BJ (cell line): ENCODE measurements at regions not wholly inside any gene's neighbourhood (a gene's known extent, or its start where the extent isn't known, plus 50 kb on each side); places are given as distances from the start of the nearest gene placed in this dataset.

Experiments used
- CTCF ChIA-PET: fragments of 350-600 bp; formaldehyde crosslinking; extraction: SDS; loops from one replicate; lab custom pipeline; 2021; ENCODE audit warnings: antibody characterized with exemption, inconsistent platforms; lab: Yijun Ruan, JAX
- POLR2A ChIA-PET: fragments of 300-600 bp; sonication (Branson Sonifier 250); formaldehyde crosslinking; extraction: SDS; loops from one replicate; lab custom pipeline; 2021; ENCODE audit warnings: antibody characterized with exemption; lab: Charles Lee
- DNase-seq: peaks from one replicate; pipeline ENCODE4 v3.0.0-alpha.2; 2011; ENCODE audit warnings: low read depth
- H3K27me3 ChIP-seq: 2 replicates; pipeline ENCODE4 v1.6.0; 2011; ENCODE audit warnings: low read length; ENCODE audit not compliant: control insufficient read depth, insufficient read depth
- H3K36me3 ChIP-seq: 2 replicates; pipeline ENCODE4 v1.5.1; 2011; ENCODE audit warnings: low read length; ENCODE audit not compliant: control insufficient read depth, insufficient read depth
- H3K4me3 ChIP-seq: 2 replicates; pipeline ENCODE4 v1.5.1; 2011; ENCODE audit warnings: low read depth, mild to moderate bottlenecking, control low read depth, low read length
- TF ChIP-seq, protein P1 (sequence below): IDR thresholded peaks from 2 replicates; pipeline ENCODE4 v1.5.1; 2011; ENCODE audit warnings: low read depth, mild to moderate bottlenecking, control low read depth, inconsistent platforms, low read length, moderate library complexity; ENCODE audit not compliant: insufficient read depth

DNA sequence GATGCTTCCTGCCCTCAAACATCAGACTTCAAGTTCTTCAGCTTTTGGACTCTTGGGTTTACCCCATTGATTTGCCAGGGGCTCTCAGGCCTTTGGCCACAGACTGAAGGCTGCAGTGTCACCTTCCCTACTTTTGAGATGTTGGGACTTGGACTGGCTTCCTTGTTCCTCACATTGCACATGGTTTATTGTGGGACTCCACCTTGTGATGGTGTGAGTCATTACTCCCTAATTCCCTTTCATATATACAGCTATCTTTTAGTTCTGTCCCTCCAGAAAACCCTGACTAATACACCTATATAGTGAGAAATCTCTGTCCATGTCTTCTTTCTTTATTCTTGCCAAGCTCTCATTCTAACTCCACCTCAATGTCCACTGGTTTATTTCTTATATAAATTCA, 736.9 kb upstream of the HS3ST1 start:
- DNase-seq = no peak

DNA sequence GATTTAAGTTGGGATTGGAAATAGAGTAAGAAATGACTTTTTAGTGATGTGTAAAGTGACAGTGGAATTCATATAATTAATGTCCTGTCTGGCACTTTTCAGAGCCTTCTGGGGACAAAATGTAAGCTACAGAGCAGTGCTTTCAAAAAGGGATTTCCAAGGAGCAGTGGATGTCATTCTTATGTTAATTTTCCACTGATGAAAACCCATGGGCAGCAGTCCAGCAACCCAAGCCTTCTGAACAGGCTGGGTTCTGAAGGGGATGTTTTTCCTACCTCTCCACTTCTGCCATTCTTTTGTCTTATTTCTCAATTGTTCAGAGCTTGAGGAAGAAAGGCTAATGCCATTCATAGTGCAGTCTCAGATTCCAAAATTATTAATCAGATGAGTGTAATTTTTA, 717.6 kb upstream of the HS3ST1 start:
- Histone ChIP-seq H3K27me3 (no peaks in the 10 kb centered on the region), H3K36me3 (no peaks in the 10 kb centered on the region), H3K4me3 (no peak overlapping the region)
- CTCF ChIA-PET = no interaction called here
- DNase-seq = no peak
- TF ChIP-seq, protein P1, sequence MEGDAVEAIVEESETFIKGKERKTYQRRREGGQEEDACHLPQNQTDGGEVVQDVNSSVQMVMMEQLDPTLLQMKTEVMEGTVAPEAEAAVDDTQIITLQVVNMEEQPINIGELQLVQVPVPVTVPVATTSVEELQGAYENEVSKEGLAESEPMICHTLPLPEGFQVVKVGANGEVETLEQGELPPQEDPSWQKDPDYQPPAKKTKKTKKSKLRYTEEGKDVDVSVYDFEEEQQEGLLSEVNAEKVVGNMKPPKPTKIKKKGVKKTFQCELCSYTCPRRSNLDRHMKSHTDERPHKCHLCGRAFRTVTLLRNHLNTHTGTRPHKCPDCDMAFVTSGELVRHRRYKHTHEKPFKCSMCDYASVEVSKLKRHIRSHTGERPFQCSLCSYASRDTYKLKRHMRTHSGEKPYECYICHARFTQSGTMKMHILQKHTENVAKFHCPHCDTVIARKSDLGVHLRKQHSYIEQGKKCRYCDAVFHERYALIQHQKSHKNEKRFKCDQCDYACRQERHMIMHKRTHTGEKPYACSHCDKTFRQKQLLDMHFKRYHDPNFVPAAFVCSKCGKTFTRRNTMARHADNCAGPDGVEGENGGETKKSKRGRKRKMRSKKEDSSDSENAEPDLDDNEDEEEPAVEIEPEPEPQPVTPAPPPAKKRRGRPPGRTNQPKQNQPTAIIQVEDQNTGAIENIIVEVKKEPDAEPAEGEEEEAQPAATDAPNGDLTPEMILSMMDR = no peak
- POLR2A ChIA-PET = no interaction called here

More for the DNA sequence above, 736.9 kb upstream of the HS3ST1 start:
- TF ChIP-seq, protein P1 = no peak
- H3K36me3 ChIP-seq = no peaks in the 10 kb centered on the region
- ChIA-PET CTCF (no interaction called here), POLR2A (no interaction called here)
- no peak overlapping the region for H3K4me3 ChIP-seq
- no peaks in the 10 kb centered on the region for H3K27me3 ChIP-seq

DNA sequence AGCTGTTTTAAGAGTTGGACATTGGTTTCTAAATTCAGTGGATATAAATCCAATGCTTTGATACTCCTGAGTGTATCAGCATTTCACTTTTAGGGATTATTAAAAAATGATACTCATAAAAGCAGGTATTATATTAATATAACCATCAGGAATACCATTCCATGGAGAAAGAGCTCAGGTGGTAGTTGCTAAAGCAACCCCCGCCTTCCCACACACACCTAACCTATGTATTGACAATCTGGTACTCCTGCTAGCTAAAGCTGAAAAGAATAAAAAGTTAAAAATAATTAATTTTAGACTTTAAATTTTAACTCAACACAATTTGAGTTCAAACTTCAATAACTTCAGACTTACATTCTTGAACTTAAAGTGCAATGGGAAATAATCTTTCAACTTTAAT, 717.1 kb upstream of the HS3ST1 start:
- no peaks in the 10 kb centered on the region for H3K36me3 ChIP-seq
- TF ChIP-seq, protein P1 = no peak
- H3K4me3 ChIP-seq = no peak overlapping the region
- H3K27me3 ChIP-seq = no peaks in the 10 kb centered on the region
- no peak for DNase-seq
- POLR2A ChIA-PET = no interaction called here
- CTCF ChIA-PET = no interaction called here

DNA sequence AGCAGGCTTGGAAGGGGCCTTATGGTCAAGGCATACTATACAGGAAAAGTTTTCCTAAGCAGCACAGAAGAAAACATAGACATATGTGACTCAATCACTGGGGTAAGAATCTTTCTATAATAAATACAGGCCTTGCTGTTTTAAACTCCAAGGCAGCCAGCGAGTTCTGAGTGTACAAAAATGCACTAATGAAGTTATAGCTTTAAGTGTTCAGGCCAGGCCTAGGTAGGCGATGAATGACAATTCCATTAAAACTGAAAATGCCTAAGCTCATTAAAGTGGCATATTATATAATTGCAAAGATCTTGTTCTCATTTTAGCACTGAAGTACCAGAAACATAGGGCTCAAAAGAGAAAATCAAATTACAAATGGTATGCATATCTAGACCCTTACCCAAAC, 716.4 kb upstream of the HS3ST1 start:
- CTCF ChIA-PET = no interaction called here
- Histone ChIP-seq H3K4me3 (no peak overlapping the region), H3K27me3 (no peaks in the 10 kb centered on the region), H3K36me3 (no peaks in the 10 kb centered on the region)
- TF ChIP-seq, protein P1 = no peak
- POLR2A ChIA-PET = no interaction called here
- DNase-seq = no peak

DNA sequence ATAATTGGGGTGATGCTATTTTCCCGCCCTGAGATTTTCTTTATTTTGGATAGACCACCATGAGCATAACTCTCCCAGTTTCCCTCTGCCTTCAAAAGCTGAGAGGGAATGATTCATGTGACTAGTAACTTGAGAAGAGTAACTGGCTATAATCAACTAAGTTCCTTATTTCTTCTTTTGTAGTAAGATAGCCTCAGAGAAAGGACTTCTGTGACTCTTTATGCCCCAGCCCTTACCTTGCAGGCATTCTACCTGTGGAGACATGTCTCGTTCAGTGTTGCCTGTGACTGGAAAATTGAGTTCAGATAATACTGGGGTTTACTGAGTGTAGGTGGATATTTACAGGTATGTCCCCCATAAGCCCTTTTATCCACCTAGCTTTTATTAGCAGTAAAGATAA, 715.4 kb upstream of the HS3ST1 start:
- Histone ChIP-seq H3K36me3 (no peaks in the 10 kb centered on the region), H3K4me3 (no peak overlapping the region), H3K27me3 (no peaks in the 10 kb centered on the region)
- TF ChIP-seq, protein P1 = no peak
- ChIA-PET CTCF (no interaction called here), POLR2A (no interaction called here)
- DNase-seq = no peak
